ENCODE measurements at regions not wholly inside any gene's neighbourhood (a gene's known extent, or its start where the extent isn't known, plus 50 kb on each side); places are given as distances from the start of the nearest gene placed in this dataset.
A peak's percentile ranks its signal among the peaks of the same experiment; 100 is the strongest.

DNA sequence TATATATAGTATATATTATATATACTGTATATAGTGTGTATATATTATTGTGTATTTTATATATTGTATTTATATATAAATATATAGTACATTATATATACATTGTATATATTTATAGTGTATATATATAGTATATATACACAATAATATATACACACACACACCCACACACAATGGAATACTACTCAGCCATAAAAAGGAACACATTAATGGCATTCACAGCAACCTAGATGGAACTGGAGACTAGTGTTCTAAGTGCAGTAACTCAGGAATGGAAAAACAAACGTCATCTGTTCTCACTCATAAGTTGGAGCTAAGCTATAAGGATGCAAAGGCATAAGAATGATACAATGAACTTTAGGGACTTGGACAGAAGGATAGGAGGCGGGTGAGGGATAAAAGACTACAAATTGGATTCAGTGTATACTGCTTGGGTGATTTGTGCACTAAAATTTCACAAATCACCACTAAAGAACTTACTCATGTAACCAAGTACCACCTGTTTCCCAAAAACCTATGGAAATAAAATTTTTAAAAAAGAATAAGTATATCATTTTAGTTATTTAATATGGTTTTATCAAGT lies 201.9 kb upstream of the CDH11 start:
- TF ChIP-seq, protein P1, sequence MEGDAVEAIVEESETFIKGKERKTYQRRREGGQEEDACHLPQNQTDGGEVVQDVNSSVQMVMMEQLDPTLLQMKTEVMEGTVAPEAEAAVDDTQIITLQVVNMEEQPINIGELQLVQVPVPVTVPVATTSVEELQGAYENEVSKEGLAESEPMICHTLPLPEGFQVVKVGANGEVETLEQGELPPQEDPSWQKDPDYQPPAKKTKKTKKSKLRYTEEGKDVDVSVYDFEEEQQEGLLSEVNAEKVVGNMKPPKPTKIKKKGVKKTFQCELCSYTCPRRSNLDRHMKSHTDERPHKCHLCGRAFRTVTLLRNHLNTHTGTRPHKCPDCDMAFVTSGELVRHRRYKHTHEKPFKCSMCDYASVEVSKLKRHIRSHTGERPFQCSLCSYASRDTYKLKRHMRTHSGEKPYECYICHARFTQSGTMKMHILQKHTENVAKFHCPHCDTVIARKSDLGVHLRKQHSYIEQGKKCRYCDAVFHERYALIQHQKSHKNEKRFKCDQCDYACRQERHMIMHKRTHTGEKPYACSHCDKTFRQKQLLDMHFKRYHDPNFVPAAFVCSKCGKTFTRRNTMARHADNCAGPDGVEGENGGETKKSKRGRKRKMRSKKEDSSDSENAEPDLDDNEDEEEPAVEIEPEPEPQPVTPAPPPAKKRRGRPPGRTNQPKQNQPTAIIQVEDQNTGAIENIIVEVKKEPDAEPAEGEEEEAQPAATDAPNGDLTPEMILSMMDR (conservative IDR thresholded peaks at IDR 0.05; ENCODE audit: control insufficient read depth, insufficient read depth, low read depth, low read length), result no peak
- H3K4me3 ChIP-seq (ENCODE audit: control insufficient read depth, low read depth, low read length), result no peak overlapping the region
- no peak for DNase-seq (ENCODE audit: low read depth)

DNA sequence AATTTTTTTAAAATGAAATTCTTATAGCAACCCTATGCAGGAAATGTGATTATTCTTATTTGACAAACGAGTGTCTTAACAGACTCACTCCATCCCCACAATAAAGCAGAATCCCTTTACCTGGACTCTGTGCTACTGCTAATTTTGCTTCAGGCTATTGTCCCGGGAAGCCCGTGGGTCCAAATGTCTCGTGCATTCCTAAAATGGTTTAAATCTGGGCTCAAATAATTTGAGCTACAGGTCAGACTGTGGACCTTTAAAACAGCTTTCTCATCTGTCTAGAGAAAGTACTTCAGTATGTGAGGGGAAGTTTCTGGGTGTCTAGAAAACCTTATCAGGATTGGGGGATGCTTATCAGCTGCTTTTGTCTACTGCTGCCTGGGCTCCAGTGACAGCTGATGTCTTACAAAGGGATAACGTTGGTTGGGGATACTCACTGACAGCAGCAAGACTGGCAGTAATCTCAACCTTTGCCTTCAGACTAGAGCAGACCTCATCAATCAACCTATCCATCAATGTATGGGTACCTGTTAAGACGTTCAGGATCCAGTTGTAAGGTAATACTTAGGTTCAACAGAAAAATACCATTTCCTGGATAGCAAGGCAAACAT lies 197.9 kb upstream of the CDH11 start:
- H3K4me3 ChIP-seq (ENCODE audit: control insufficient read depth, low read depth, low read length), result no peak overlapping the region
- DNase-seq (ENCODE audit: low read depth), result no peak
- TF ChIP-seq, protein P1 (conservative IDR thresholded peaks at IDR 0.05; ENCODE audit: control insufficient read depth, insufficient read depth, low read depth, low read length), result no peak

DNA sequence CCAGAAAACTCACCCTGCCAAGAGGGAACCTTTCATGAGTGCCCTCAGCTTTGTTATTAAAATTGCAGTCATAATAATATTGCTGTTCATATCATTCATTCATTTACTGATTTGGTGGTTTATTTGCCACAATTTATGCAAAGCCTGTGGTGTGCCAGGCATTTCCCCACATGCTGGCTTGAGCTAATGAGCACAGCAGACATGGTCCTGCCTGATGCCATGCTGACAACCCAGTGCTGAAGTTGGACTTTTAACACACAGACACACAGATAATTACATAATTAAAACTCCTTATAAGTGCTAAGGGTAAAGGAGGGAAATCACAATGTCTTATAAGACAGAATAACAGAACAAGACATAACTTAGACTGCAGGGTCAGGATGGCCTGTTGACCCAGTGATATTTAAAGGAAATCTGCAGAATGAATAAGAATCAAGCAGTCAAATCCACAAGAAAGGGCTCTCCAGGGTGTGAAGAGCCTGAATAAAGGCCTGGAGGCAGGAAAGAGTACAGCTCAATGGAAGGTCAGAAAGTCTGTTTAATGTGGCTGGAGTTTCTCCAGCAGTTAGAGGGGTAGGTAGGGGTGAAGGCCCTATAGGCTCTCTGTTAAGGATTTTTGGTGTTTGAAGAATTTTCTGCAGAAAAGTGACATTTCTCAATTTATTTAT lies 196.9 kb upstream of the CDH11 start:
- TF ChIP-seq, protein P1 (conservative IDR thresholded peaks at IDR 0.05; ENCODE audit: control insufficient read depth, insufficient read depth, low read depth, low read length), result no peak
- DNase-seq (ENCODE audit: low read depth), result no peak
- H3K4me3 ChIP-seq (ENCODE audit: control insufficient read depth, low read depth, low read length), result no peak overlapping the region

DNA sequence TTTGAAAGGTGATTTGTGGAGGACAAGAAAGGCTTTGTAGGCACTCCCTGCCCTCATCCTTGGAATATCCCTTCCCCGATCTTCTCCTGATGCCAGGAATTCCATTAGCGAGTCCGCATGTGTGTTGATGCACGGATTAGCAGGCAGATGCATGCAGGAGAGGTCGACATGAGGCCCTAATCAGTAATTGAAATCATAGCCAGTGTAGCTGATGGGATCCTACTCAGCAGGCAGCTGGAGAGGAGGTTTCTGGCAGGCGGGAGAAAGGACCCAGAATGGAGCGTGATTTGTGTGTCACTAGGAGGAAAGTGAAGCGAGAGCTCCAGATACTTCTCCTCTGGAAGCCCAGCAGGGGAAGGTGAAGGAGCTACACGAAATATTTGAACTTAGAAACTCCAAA lies 196.3 kb upstream of the CDH11 start:
- no peak for DNase-seq (ENCODE audit: low read depth)
- H3K4me3 ChIP-seq (ENCODE audit: control insufficient read depth, low read depth, low read length), result no peak overlapping the region
- TF ChIP-seq, protein P1 (conservative IDR thresholded peaks at IDR 0.05; ENCODE audit: control insufficient read depth, insufficient read depth, low read depth, low read length), result no peak

DNA sequence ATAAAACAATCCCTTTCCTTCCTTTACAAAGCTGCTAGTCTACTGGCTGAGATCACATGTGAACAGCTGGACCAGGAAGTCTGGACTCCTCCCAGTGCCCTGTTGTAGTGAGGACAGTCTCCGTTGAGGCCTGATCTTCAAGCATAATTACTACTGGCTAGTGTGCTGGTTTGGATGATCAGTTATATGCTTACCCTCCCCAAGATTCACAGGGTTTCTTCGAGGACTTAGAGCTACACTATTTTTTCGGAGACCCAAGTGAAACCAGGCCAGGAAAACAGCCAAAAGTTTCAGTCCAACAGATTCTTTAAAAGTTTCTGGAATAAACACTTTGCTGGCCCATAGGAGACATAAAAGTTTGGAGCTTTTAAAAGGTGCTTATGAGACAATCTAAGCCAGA lies 194.9 kb upstream of the CDH11 start:
- no peak for DNase-seq (ENCODE audit: low read depth)
- TF ChIP-seq, protein P1 (conservative IDR thresholded peaks at IDR 0.05; ENCODE audit: control insufficient read depth, insufficient read depth, low read depth, low read length), result no peak
- no peak overlapping the region for H3K4me3 ChIP-seq (ENCODE audit: control insufficient read depth, low read depth, low read length)

DNA sequence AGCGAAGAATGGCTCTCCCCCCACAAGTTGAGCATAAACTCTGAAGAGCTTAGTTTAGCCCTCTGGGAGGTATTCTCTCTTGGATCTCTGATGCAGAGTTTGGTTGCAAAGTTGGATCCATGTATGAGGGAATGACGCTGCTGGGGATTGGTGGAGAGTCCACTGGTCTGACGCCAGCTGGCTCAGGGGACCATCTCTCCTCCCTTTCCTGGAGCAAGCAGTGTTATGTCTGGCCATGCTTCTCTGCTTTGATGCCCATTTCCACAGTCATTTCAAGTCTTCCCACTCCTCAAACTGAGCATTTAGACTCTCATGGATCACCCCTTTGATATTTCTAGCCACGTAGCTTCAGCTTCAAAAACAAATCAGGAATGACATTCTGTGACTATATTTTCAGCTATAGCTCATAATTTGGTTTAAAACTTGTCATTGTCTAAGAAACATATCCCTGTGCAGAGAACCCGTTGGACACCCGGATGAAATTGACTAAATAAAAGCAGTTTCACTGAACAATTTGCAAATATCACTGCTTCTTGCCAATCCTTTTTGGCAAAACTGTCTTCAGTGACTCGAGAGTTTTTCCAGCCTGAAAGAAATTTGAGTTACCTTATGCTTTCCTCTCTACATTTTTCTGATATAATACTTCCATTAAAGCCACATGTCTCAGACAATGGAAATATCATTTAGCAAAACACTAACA lies 193.4 kb upstream of the CDH11 start:
- no peak overlapping the region for H3K4me3 ChIP-seq (ENCODE audit: control insufficient read depth, low read depth, low read length)
- peak; percentile 46 for DNase-seq (ENCODE audit: low read depth)
- TF ChIP-seq, protein P1 (conservative IDR thresholded peaks at IDR 0.05; ENCODE audit: control insufficient read depth, insufficient read depth, low read depth, low read length), result no peak

Measured in fibroblast of mammary gland (primary cell).